ENCODE measurements at regions not wholly inside any gene's neighbourhood (a gene's known extent, or its start where the extent isn't known, plus 50 kb on each side); places are given as distances from the start of the nearest gene placed in this dataset.

- no peak for TF ChIP-seq ZNF274 (IDR thresholded peaks at IDR 0.05; ENCODE audit: low read depth, low read length)
- TF ChIP-seq YY1 (IDR thresholded peaks at IDR 0.05; ENCODE audit: insufficient read depth, insufficient read length), result no peak
These were observed 79.5 kb downstream of the SPRY1 start for GRCh38 chr4:123476089-123476488.

Measured in NT2/D1 (cell line).